Calu3 (cell line): ENCODE measurements at regions not wholly inside any gene's neighbourhood (a gene's known extent, or its start where the extent isn't known, plus 50 kb on each side); places are given as distances from the start of the nearest gene placed in this dataset.

Experiments
- BruUV-seq: library from RNA; stranded (reverse); fragments of 400-500 nt; replicated peaks from 2 replicates; lab custom pipeline; 2021; lab: Mats Ljungman, UMichigan
- CTCF ChIA-PET: fragments of 300-600 bp; sonication (Branson Sonifier 250); formaldehyde crosslinking; loops from one replicate; lab custom pipeline; 2022; ENCODE audit warnings: antibody characterized with exemption; lab: Charles Lee
- DNase-seq: peaks from one replicate; pipeline ENCODE4 v3.0.0; 2022
- H3K27ac Mint-ChIP-seq: one replicate; pipeline ENCODE4 v1.8.0; 2022; ENCODE audit warnings: mixed read lengths; ENCODE audit not compliant: unreplicated experiment
- H3K27me3 Mint-ChIP-seq: one replicate; pipeline ENCODE4 v1.8.0; 2022; ENCODE audit warnings: mixed read lengths; ENCODE audit not compliant: unreplicated experiment
- H3K36me3 Mint-ChIP-seq: one replicate; pipeline ENCODE4 v1.8.0; 2022; ENCODE audit warnings: mild to moderate bottlenecking, moderate library complexity, mixed read lengths; ENCODE audit not compliant: insufficient read depth, unreplicated experiment
- H3K4me1 Mint-ChIP-seq: one replicate; pipeline ENCODE4 v1.8.0; 2022; ENCODE audit warnings: mild to moderate bottlenecking, low read depth, mixed read lengths; ENCODE audit not compliant: unreplicated experiment
- H3K4me3 Mint-ChIP-seq: one replicate; pipeline ENCODE4 v1.8.0; 2022; ENCODE audit warnings: mild to moderate bottlenecking, low read depth, moderate library complexity, mixed read lengths; ENCODE audit not compliant: unreplicated experiment
- H3K9me3 Mint-ChIP-seq: one replicate; pipeline ENCODE4 v1.8.0; 2022; ENCODE audit warnings: low read depth, mixed read lengths; ENCODE audit not compliant: unreplicated experiment
- intact Hi-C: fragments of 100-400 bp; cut with micrococcal nuclease; formaldehyde crosslinking; loops from one replicate; pipeline ENCODE4 v1.10.0; 2022; ENCODE audit not compliant: unreplicated experiment
- TF ChIP-seq, protein P1 (sequence below): fragments of 200-600 bp; IDR thresholded peaks from one replicate; pipeline ENCODE4 v1.8.0; 2022; ENCODE audit warnings: antibody characterized with exemption; ENCODE audit not compliant: unreplicated experiment

- Mint-ChIP-seq H3K9me3 (no peaks in the 10 kb centered on the region), H3K4me1 (no peaks in the 10 kb centered on the region), H3K4me3 (no peak overlapping the region), H3K27ac (no peak overlapping the region), H3K36me3 (no peaks in the 10 kb centered on the region), H3K27me3 (peaks cover 52% of the 10 kb centered on the region)
- intact Hi-C loops = no loop called here
- TF ChIP-seq, protein P1, sequence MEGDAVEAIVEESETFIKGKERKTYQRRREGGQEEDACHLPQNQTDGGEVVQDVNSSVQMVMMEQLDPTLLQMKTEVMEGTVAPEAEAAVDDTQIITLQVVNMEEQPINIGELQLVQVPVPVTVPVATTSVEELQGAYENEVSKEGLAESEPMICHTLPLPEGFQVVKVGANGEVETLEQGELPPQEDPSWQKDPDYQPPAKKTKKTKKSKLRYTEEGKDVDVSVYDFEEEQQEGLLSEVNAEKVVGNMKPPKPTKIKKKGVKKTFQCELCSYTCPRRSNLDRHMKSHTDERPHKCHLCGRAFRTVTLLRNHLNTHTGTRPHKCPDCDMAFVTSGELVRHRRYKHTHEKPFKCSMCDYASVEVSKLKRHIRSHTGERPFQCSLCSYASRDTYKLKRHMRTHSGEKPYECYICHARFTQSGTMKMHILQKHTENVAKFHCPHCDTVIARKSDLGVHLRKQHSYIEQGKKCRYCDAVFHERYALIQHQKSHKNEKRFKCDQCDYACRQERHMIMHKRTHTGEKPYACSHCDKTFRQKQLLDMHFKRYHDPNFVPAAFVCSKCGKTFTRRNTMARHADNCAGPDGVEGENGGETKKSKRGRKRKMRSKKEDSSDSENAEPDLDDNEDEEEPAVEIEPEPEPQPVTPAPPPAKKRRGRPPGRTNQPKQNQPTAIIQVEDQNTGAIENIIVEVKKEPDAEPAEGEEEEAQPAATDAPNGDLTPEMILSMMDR = no peak
- CTCF ChIA-PET = no interaction called here
- DNase-seq = no peak
- BruUV-seq = no TSS peak
Observed at GRCh38 chr11:15334766-15335165, 220.0 kb downstream of the INSC start.

GRCh38 chr11:15336021-15336420 lies 221.3 kb downstream of the INSC start:
- BruUV-seq = no TSS peak
- DNase-seq = no peak
- Mint-ChIP-seq H3K27me3 (peaks cover 42% of the 10 kb centered on the region), H3K36me3 (no peaks in the 10 kb centered on the region), H3K4me3 (no peak overlapping the region), H3K9me3 (no peaks in the 10 kb centered on the region), H3K27ac (no peak overlapping the region), H3K4me1 (no peaks in the 10 kb centered on the region)
- CTCF ChIA-PET = no interaction called here
- TF ChIP-seq, protein P1 = no peak
- intact Hi-C loops = no loop called here

GRCh38 chr11:15339302-15339701 lies 224.6 kb downstream of the INSC start:
- CTCF ChIA-PET = no interaction called here
- no peak overlapping the region for H3K4me3 Mint-ChIP-seq
- DNase-seq = no peak
- H3K27ac Mint-ChIP-seq = no peak overlapping the region
- TF ChIP-seq, protein P1 = no peak
- no peaks in the 10 kb centered on the region for H3K4me1 Mint-ChIP-seq
- no peaks in the 10 kb centered on the region for H3K36me3 Mint-ChIP-seq
- H3K27me3 Mint-ChIP-seq = peaks cover 51% of the 10 kb centered on the region
- intact Hi-C loops = no loop called here
- no peaks in the 10 kb centered on the region for H3K9me3 Mint-ChIP-seq
- no TSS peak for BruUV-seq

GRCh38 chr11:15341587-15341986 lies 226.9 kb downstream of the INSC start:
- intact Hi-C loops = no loop called here

More at GRCh38 chr11:15341587-15341986, 226.9 kb downstream of the INSC start:
- TF ChIP-seq, protein P1 = no peak
- CTCF ChIA-PET = no interaction called here
- H3K4me3 Mint-ChIP-seq = no peak overlapping the region
- no peaks in the 10 kb centered on the region for H3K36me3 Mint-ChIP-seq
- no peaks in the 10 kb centered on the region for H3K4me1 Mint-ChIP-seq
- no peaks in the 10 kb centered on the region for H3K9me3 Mint-ChIP-seq
- no peak for DNase-seq
- peaks cover 48% of the 10 kb centered on the region for H3K27me3 Mint-ChIP-seq
- BruUV-seq = no TSS peak
- no peak overlapping the region for H3K27ac Mint-ChIP-seq
